SK-N-SH treated with all-trans-retinoic acid at 6 μM for 48 hours (cell line): ENCODE measurements at regions not wholly inside any gene's neighbourhood (a gene's known extent, or its start where the extent isn't known, plus 50 kb on each side); places are given as distances from the start of the nearest gene placed in this dataset.

Experiments
- ATAC-seq: fragments of 200-7000 bp; cut with Tn5 transposase; 3 replicates; pipeline ENCODE4 v1.9.1; 2020; ENCODE audit warnings: mild to moderate bottlenecking, moderate library complexity
- ARNTL ChIP-seq: fragments of 450-650 bp; formaldehyde crosslinking; IDR thresholded peaks from 2 replicates; pipeline ENCODE4 v1.5.0; 2020; ENCODE audit warnings: low read depth, mild to moderate bottlenecking, moderate library complexity, borderline replicate concordance
- BACH2 ChIP-seq: fragments of 250-450 bp; sonication (Bioruptor Pico); IDR thresholded peaks from 2 replicates; pipeline ENCODE4 v1.9.0; 2021; ENCODE audit warnings: mild to moderate bottlenecking, borderline replicate concordance
- CREB5 ChIP-seq: fragments of 250-450 bp; sonication (Bioruptor Pico); IDR thresholded peaks from 2 replicates; pipeline ENCODE4 v1.5.1; 2020; ENCODE audit warnings: low read depth, mild to moderate bottlenecking, moderate library complexity
- CSDC2 ChIP-seq: fragments of 250-450 bp; sonication (Bioruptor Pico); IDR thresholded peaks from 2 replicates; pipeline ENCODE4 v1.5.0; 2020; ENCODE audit warnings: mild to moderate bottlenecking, moderate library complexity
- CSRNP3 ChIP-seq: fragments of 250-450 bp; sonication (Bioruptor Pico); IDR thresholded peaks from 2 replicates; pipeline ENCODE4 v1.5.1; 2021; ENCODE audit warnings: mild to moderate bottlenecking, moderate library complexity
- ESRRG ChIP-seq: fragments of 250-450 bp; sonication (Bioruptor Pico); IDR thresholded peaks from 2 replicates; pipeline ENCODE4 v1.6.1; 2021; ENCODE audit warnings: mild to moderate bottlenecking
- GLIS3 ChIP-seq: fragments of 250-450 bp; sonication (Bioruptor Pico); IDR thresholded peaks from 2 replicates; pipeline ENCODE4 v1.5.0; 2020; ENCODE audit warnings: mild to moderate bottlenecking, moderate library complexity
- ISL1 ChIP-seq: fragments of 250-450 bp; sonication (Bioruptor Pico); IDR thresholded peaks from 2 replicates; pipeline ENCODE4 v2.1.2; 2022; ENCODE audit warnings: mild to moderate bottlenecking, moderate library complexity
- OSR1 ChIP-seq: fragments of 250-450 bp; sonication (Bioruptor Pico); IDR thresholded peaks from 2 replicates; pipeline ENCODE4 v1.8.0; 2022; ENCODE audit warnings: moderate library complexity, mild to moderate bottlenecking, inconsistent platforms
- PATZ1 ChIP-seq: fragments of 250-450 bp; sonication (Bioruptor Pico); IDR thresholded peaks from 2 replicates; pipeline ENCODE4 v1.8.0; 2020; ENCODE audit warnings: mild to moderate bottlenecking, moderate library complexity, borderline replicate concordance
- POU6F1 ChIP-seq: fragments of 250-450 bp; sonication (Bioruptor Pico); IDR thresholded peaks from 2 replicates; pipeline ENCODE4 v1.8.0; 2021; ENCODE audit warnings: low read depth, mild to moderate bottlenecking, moderate library complexity, borderline replicate concordance
- PPARA ChIP-seq: fragments of 250-450 bp; sonication (Bioruptor Pico); IDR thresholded peaks from 2 replicates; pipeline ENCODE4 v1.5.0; 2020; ENCODE audit warnings: mild to moderate bottlenecking, borderline replicate concordance
- RARB ChIP-seq: fragments of 250-450 bp; sonication (Bioruptor Pico); IDR thresholded peaks from 2 replicates; pipeline ENCODE4 v1.8.0; 2021; ENCODE audit warnings: mild to moderate bottlenecking, moderate library complexity
- SNAI2 ChIP-seq: fragments of 250-450 bp; sonication (Bioruptor Pico); IDR thresholded peaks from 2 replicates; pipeline ENCODE4 v1.5.0; 2020; ENCODE audit warnings: mild to moderate bottlenecking, moderate library complexity
- TOX ChIP-seq: fragments of 250-450 bp; sonication (Bioruptor Pico); IDR thresholded peaks from 2 replicates; pipeline ENCODE4 v1.8.0; 2021; ENCODE audit warnings: mild to moderate bottlenecking, moderate library complexity, borderline replicate concordance
- TSHZ2 ChIP-seq: fragments of 250-450 bp; sonication (Bioruptor Pico); IDR thresholded peaks from 2 replicates; pipeline ENCODE4 v1.5.0; 2020; ENCODE audit warnings: mild to moderate bottlenecking, moderate library complexity
- ZFP30 ChIP-seq: fragments of 450-650 bp; formaldehyde crosslinking; IDR thresholded peaks from 2 replicates; pipeline ENCODE4 v1.5.0; 2022; ENCODE audit warnings: mild to moderate bottlenecking, moderate library complexity
- ZNF565 ChIP-seq: fragments of 450-650 bp; formaldehyde crosslinking; conservative IDR thresholded peaks from 2 replicates; pipeline ENCODE4 v1.5.0; 2020; ENCODE audit warnings: low read depth, mild to moderate bottlenecking, moderate library complexity
- ZNF8 ChIP-seq: fragments of 450-650 bp; formaldehyde crosslinking; IDR thresholded peaks from 2 replicates; pipeline ENCODE4 v1.5.0; 2020; ENCODE audit warnings: mild to moderate bottlenecking, moderate library complexity

- no peak for ATAC-seq
- no peak for TF ChIP-seq ISL1 (CRISPR knock-in tag)
- TF ChIP-seq, all 23 proteins: peak for 0
Observed at GRCh38 chr2:100213595-100213994, 71.2 kb upstream of the AFF3 start.

- ATAC-seq: no peak
- no peak for TF ChIP-seq PATZ1
Observed at GRCh38 chr2:100212850-100213249, 70.5 kb upstream of the AFF3 start.

GRCh38 chr2:100211521-100211920 lies 69.1 kb upstream of the AFF3 start:
- no peak for ATAC-seq
- TF ChIP-seq TOX: no peak
- no peak for TF ChIP-seq ESRRG (CRISPR knock-in tag)
- TF ChIP-seq RARB (CRISPR knock-in tag): no peak
- no peak for TF ChIP-seq OSR1 (CRISPR knock-in tag)
- TF ChIP-seq GLIS3 (CRISPR knock-in tag): no peak
- no peak for TF ChIP-seq BACH2 (CRISPR knock-in tag)
- TF ChIP-seq SNAI2 (CRISPR knock-in tag): no peak
- no peak for TF ChIP-seq PPARA
- no peak for TF ChIP-seq ZNF565
- TF ChIP-seq CSDC2 (CRISPR knock-in tag): no peak
- TF ChIP-seq CSRNP3 (CRISPR knock-in tag): no peak
- no peak for TF ChIP-seq PATZ1
- no peak for TF ChIP-seq TSHZ2
- no peak for TF ChIP-seq ARNTL (CRISPR knock-in tag)
- no peak for TF ChIP-seq ZNF8
- TF ChIP-seq CREB5 (CRISPR knock-in tag): no peak
- no peak for TF ChIP-seq ZFP30
- TF ChIP-seq POU6F1 (CRISPR knock-in tag): no peak
